ENCODE measurements at regions not wholly inside any gene's neighbourhood (a gene's known extent, or its start where the extent isn't known, plus 50 kb on each side); places are given as distances from the start of the nearest gene placed in this dataset.

DNA sequence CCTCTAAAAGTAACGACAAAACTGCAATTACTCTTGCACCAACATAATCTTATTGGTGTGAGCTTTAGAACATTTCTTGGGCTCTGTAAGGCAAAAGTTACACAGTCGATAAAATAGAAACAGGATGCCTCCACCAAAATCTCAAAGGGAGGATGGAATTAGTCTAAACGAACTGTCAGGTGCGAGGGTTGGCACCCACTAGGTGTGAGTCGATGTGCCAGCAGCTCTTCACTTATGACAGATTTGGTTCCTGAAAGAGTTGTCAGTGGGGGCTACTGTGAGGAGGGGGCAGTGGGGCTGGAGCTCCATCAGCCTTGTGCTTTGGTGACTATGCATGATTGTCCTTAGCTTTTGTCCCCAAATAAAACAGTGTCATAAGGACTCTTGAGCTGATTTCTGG, 422.9 kb downstream of the TMEM114 start:
- no peak for DNase-seq
- H3K27me3 ChIP-seq = no peaks in the 10 kb centered on the region
- no peaks in the 10 kb centered on the region for H3K9me3 ChIP-seq
- H3K4me3 ChIP-seq (ENCODE audit: low read depth, low read length) = no peak overlapping the region
- TF ChIP-seq, protein P1, sequence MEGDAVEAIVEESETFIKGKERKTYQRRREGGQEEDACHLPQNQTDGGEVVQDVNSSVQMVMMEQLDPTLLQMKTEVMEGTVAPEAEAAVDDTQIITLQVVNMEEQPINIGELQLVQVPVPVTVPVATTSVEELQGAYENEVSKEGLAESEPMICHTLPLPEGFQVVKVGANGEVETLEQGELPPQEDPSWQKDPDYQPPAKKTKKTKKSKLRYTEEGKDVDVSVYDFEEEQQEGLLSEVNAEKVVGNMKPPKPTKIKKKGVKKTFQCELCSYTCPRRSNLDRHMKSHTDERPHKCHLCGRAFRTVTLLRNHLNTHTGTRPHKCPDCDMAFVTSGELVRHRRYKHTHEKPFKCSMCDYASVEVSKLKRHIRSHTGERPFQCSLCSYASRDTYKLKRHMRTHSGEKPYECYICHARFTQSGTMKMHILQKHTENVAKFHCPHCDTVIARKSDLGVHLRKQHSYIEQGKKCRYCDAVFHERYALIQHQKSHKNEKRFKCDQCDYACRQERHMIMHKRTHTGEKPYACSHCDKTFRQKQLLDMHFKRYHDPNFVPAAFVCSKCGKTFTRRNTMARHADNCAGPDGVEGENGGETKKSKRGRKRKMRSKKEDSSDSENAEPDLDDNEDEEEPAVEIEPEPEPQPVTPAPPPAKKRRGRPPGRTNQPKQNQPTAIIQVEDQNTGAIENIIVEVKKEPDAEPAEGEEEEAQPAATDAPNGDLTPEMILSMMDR (IDR thresholded peaks at IDR 0.05; ENCODE audit: low read depth, low read length) = no peak
- no peaks in the 10 kb centered on the region for H3K4me1 ChIP-seq
- H3K36me3 ChIP-seq = no peaks in the 10 kb centered on the region

DNA sequence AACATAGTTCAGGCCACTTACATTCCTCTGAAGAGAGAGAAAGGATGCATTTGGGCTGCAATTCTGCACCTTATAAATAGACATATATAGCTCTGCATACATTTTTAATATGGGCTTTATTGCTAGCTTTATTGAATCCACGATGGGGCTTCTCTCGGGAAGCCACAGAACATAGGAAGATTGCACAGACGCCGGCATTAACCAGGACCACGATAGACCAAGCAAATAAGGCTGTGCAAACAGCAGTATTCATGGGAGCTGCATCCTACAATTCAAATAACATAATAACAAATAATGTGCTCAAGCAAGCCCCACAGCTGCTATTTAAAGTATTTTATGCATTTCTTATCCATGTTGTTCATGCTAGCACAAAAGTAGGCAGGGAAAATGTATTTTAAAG, 432.3 kb downstream of the TMEM114 start:
- Histone ChIP-seq H3K36me3 (no peaks in the 10 kb centered on the region), H3K27me3 (no peaks in the 10 kb centered on the region), H3K4me1 (no peaks in the 10 kb centered on the region), H3K9me3 (no peaks in the 10 kb centered on the region), H3K4me3 (ENCODE audit: low read depth, low read length) (no peak overlapping the region)
- TF ChIP-seq, protein P1 (IDR thresholded peaks at IDR 0.05; ENCODE audit: low read depth, low read length) = no peak
- DNase-seq = no peak

DNA sequence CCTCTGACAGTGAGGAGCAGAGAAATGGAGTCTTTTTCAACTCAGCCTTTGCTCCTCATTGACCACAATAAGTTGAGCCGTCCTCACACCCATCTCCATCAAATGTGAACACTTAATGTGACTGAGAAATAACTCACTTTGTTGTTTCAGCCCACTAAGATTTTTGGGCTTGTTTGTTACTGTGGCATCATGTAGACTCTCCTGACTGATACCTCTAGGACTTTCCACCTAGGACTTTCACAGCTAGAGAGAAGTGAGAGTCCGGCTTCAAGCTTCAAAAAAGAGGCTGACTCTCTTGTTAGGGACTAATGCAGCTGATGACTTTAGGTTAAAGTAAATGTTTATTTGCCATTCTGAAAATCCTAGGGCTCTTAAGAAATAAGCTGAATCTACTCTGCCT, 435.0 kb downstream of the TMEM114 start:
- H3K4me3 ChIP-seq (ENCODE audit: low read depth, low read length) = no peak overlapping the region
- H3K9me3 ChIP-seq = no peaks in the 10 kb centered on the region
- H3K4me1 ChIP-seq = no peaks in the 10 kb centered on the region
- no peaks in the 10 kb centered on the region for H3K27me3 ChIP-seq
- no peak for DNase-seq
- TF ChIP-seq, protein P1 (IDR thresholded peaks at IDR 0.05; ENCODE audit: low read depth, low read length) = no peak
- no peaks in the 10 kb centered on the region for H3K36me3 ChIP-seq

DNA sequence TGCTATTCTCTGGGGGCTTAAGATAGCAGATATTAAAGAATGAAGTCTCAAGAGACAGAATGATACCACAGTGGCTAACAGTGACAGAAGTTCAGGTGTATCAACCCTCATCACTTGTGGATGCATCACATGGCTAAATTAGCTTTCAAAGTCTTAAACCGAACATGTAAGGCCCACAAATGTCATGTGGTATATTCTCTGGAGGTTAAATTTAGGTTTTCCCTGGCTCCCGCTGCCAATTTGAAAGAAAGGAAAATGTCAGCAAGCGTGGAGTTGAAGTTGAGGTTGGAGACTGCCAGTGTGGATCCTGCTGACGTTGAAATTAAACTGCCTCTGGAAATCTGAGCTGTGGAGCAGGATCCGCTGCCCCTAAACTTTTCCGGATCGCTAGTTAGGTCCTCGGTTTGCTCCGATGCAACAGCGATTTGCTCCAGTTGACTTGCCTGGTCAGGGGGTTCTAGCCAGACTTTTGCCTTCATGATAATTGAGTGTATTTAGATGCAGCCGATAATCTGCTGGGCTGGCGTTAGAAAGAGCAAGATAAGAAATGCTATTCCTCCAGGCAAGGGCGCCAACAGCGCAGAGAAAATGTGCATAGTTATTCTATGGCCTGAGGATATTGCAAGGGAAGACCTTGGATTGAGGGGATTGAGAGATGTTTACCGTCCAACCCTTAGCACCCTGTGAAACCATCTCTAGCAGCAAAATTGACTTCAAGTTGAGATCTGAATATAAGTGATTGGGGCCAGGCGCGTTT, 443.9 kb downstream of the TMEM114 start:
- H3K27me3 ChIP-seq = no peaks in the 10 kb centered on the region
- TF ChIP-seq, protein P1 (IDR thresholded peaks at IDR 0.05; ENCODE audit: low read depth, low read length) = no peak
- no peaks in the 10 kb centered on the region for H3K4me1 ChIP-seq
- H3K4me3 ChIP-seq (ENCODE audit: low read depth, low read length) = no peak overlapping the region
- no peaks in the 10 kb centered on the region for H3K9me3 ChIP-seq
- no peak for DNase-seq
- H3K36me3 ChIP-seq = no peaks in the 10 kb centered on the region

DNA sequence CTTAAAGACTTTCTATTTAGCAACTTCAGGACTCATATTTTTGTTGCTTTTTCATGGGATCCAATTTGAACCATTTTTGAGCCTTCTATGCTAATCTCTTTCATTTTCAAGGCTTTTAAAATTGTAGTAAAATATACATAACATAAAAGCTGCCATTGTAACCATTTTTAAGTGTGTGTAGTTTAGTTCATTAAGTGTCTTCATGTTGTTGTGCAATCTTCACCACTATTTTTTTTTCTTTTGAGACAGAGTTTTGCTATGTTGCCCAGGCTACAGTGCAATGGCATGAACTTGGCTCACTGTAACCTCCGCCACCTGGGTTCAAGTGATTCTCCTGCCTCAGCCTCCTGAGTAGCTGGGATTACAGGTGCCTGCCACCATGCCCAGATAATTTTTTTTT, 451.6 kb downstream of the TMEM114 start:
- no peaks in the 10 kb centered on the region for H3K9me3 ChIP-seq
- no peaks in the 10 kb centered on the region for H3K36me3 ChIP-seq
- no peak for DNase-seq
- H3K4me1 ChIP-seq = no peaks in the 10 kb centered on the region
- TF ChIP-seq, protein P1 (IDR thresholded peaks at IDR 0.05; ENCODE audit: low read depth, low read length) = no peak
- H3K27me3 ChIP-seq = no peaks in the 10 kb centered on the region
- H3K4me3 ChIP-seq (ENCODE audit: low read depth, low read length) = no peak overlapping the region

DNA sequence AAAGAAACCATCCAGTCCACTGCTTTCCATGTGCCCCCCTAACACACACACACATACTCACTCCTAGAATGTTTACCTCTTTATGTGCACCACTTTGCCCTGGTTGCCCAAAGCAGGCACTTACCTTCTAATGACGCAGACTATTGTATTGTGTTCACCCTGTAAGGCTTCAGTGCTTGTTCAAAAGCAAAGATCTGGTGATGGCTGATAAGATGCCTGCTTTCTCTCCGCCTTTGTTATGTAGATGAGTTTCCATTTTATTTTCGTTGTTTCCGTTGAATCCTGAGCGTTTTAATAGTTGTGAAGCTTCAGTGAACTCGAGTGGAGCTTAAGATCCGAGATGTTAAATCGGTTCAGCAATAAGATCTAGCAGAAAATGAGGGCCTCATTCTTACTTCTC, 452.7 kb downstream of the TMEM114 start:
- Histone ChIP-seq H3K9me3 (no peaks in the 10 kb centered on the region), H3K36me3 (no peaks in the 10 kb centered on the region), H3K27me3 (no peaks in the 10 kb centered on the region), H3K4me1 (no peaks in the 10 kb centered on the region), H3K4me3 (ENCODE audit: low read depth, low read length) (no peak overlapping the region)
- no peak for DNase-seq
- TF ChIP-seq, protein P1 (IDR thresholded peaks at IDR 0.05; ENCODE audit: low read depth, low read length) = no peak

All from BE2C (cell line).